ENCODE measurements at regions not wholly inside any gene's neighbourhood (a gene's known extent, or its start where the extent isn't known, plus 50 kb on each side); places are given as distances from the start of the nearest gene placed in this dataset.
"Not testable (repeated sequence)": the region's sequence is repeated elsewhere in the genome, so short reads cannot be mapped to it uniquely, and the experiment has no call there.

GRCh38 chr19:28540385-28540784 lies 672.6 kb downstream of the UQCRFS1 start:
- H3K27ac Mint-ChIP-seq; H3K27me3 Mint-ChIP-seq; H3K9me3 Mint-ChIP-seq; H3K36me3 Mint-ChIP-seq (ENCODE audit: low read depth); H3K4me1 Mint-ChIP-seq; DNase-seq; H3K4me3 Mint-ChIP-seq; intact Hi-C loops (cut with micrococcal nuclease): not testable (repeated sequence)

- no peak overlapping the region for H3K27ac Mint-ChIP-seq
- no peak for DNase-seq
- H3K4me3 Mint-ChIP-seq: no peak overlapping the region
- intact Hi-C loops (cut with micrococcal nuclease): no loop called here
- no peaks in the 10 kb centered on the region for H3K27me3 Mint-ChIP-seq
- no peaks in the 10 kb centered on the region for H3K36me3 Mint-ChIP-seq (ENCODE audit: low read depth)
- no peaks in the 10 kb centered on the region for H3K4me1 Mint-ChIP-seq
- H3K9me3 Mint-ChIP-seq: peaks cover 5% of the 10 kb centered on the region
Measured at GRCh38 chr19:28539759-28540158, 673.2 kb downstream of the UQCRFS1 start.

GRCh38 chr19:28538579-28538978 lies 674.4 kb downstream of the UQCRFS1 start:
- intact Hi-C loops (cut with micrococcal nuclease); H3K4me1 Mint-ChIP-seq; H3K27ac Mint-ChIP-seq; H3K4me3 Mint-ChIP-seq; H3K9me3 Mint-ChIP-seq; H3K36me3 Mint-ChIP-seq (ENCODE audit: low read depth); H3K27me3 Mint-ChIP-seq; DNase-seq: not testable (repeated sequence)

GRCh38 chr19:28537896-28538295 lies 675.1 kb downstream of the UQCRFS1 start:
- Mint-ChIP-seq H3K27ac (no peak overlapping the region), H3K9me3 (peaks cover 5% of the 10 kb centered on the region), H3K36me3 (ENCODE audit: low read depth) (no peaks in the 10 kb centered on the region), H3K4me3 (no peak overlapping the region), H3K27me3 (no peaks in the 10 kb centered on the region), H3K4me1 (no peaks in the 10 kb centered on the region)
- intact Hi-C loops (cut with micrococcal nuclease): no loop called here
- no peak for DNase-seq

- intact Hi-C loops (cut with micrococcal nuclease): no loop called here
- no peak overlapping the region for H3K4me3 Mint-ChIP-seq
Measured at GRCh38 chr19:28537079-28537478, 675.9 kb downstream of the UQCRFS1 start.

GRCh38 chr19:28535352-28535775 lies 677.6 kb downstream of the UQCRFS1 start:
- H3K9me3 Mint-ChIP-seq: peaks cover 5% of the 10 kb centered on the region

More at GRCh38 chr19:28537079-28537478, 675.9 kb downstream of the UQCRFS1 start:
- no peaks in the 10 kb centered on the region for H3K36me3 Mint-ChIP-seq (ENCODE audit: low read depth)
- H3K9me3 Mint-ChIP-seq: peaks cover 5% of the 10 kb centered on the region
- DNase-seq: no peak
- no peak overlapping the region for H3K27ac Mint-ChIP-seq
- no peaks in the 10 kb centered on the region for H3K27me3 Mint-ChIP-seq
- H3K4me1 Mint-ChIP-seq: no peaks in the 10 kb centered on the region

GRCh38 chr19:28534766-28535351 lies 678.1 kb downstream of the UQCRFS1 start:
- H3K27ac Mint-ChIP-seq: no peak overlapping the region
- no peaks in the 10 kb centered on the region for H3K4me1 Mint-ChIP-seq
- no peak overlapping the region for H3K4me3 Mint-ChIP-seq
- intact Hi-C loops (cut with micrococcal nuclease): no loop called here
- H3K9me3 Mint-ChIP-seq: peaks cover 5% of the 10 kb centered on the region
- DNase-seq: no peak
- no peaks in the 10 kb centered on the region for H3K36me3 Mint-ChIP-seq (ENCODE audit: low read depth)
- no peaks in the 10 kb centered on the region for H3K27me3 Mint-ChIP-seq

More at GRCh38 chr19:28535352-28535775, 677.6 kb downstream of the UQCRFS1 start:
- Mint-ChIP-seq H3K27ac (no peak overlapping the region), H3K4me1 (no peaks in the 10 kb centered on the region), H3K4me3 (no peak overlapping the region), H3K36me3 (ENCODE audit: low read depth) (no peaks in the 10 kb centered on the region), H3K27me3 (no peaks in the 10 kb centered on the region)
- peak; percentile 41 for DNase-seq
- intact Hi-C loops (cut with micrococcal nuclease): no loop called here

GRCh38 chr19:28532765-28533341 lies 680.1 kb downstream of the UQCRFS1 start:
- Mint-ChIP-seq H3K27ac (no peak overlapping the region), H3K4me1 (no peaks in the 10 kb centered on the region), H3K9me3 (peaks cover 5% of the 10 kb centered on the region), H3K4me3 (no peak overlapping the region), H3K36me3 (ENCODE audit: low read depth) (no peaks in the 10 kb centered on the region), H3K27me3 (no peaks in the 10 kb centered on the region)
- intact Hi-C loops (cut with micrococcal nuclease): no loop called here
- no peak for DNase-seq

GRCh38 chr19:28531979-28532378 lies 681.0 kb downstream of the UQCRFS1 start:
- H3K9me3 Mint-ChIP-seq: peaks cover 3% of the 10 kb centered on the region
- intact Hi-C loops (cut with micrococcal nuclease): no loop called here
- H3K27ac Mint-ChIP-seq: no peak overlapping the region
- H3K4me1 Mint-ChIP-seq: no peaks in the 10 kb centered on the region
- H3K4me3 Mint-ChIP-seq: no peak overlapping the region
- H3K36me3 Mint-ChIP-seq (ENCODE audit: low read depth): no peaks in the 10 kb centered on the region
- H3K27me3 Mint-ChIP-seq: no peaks in the 10 kb centered on the region
- no peak for DNase-seq

- H3K4me1 Mint-ChIP-seq: no peaks in the 10 kb centered on the region
- H3K27me3 Mint-ChIP-seq: no peaks in the 10 kb centered on the region
- intact Hi-C loops (cut with micrococcal nuclease): no loop called here
- no peaks in the 10 kb centered on the region for H3K36me3 Mint-ChIP-seq (ENCODE audit: low read depth)
- H3K9me3 Mint-ChIP-seq: peaks cover 3% of the 10 kb centered on the region
- no peak overlapping the region for H3K27ac Mint-ChIP-seq
- H3K4me3 Mint-ChIP-seq: no peak overlapping the region
- DNase-seq: no peak
Measured at GRCh38 chr19:28530406-28531035, 682.4 kb downstream of the UQCRFS1 start.

GRCh38 chr19:28526038-28526437 lies 686.9 kb downstream of the UQCRFS1 start:
- no peaks in the 10 kb centered on the region for H3K27me3 Mint-ChIP-seq
- H3K4me3 Mint-ChIP-seq: no peak overlapping the region
- H3K36me3 Mint-ChIP-seq (ENCODE audit: low read depth): no peaks in the 10 kb centered on the region
- H3K9me3 Mint-ChIP-seq: peaks cover 7% of the 10 kb centered on the region
- H3K27ac Mint-ChIP-seq: no peak overlapping the region
- DNase-seq: no peak
- intact Hi-C loops (cut with micrococcal nuclease): no loop called here
- no peaks in the 10 kb centered on the region for H3K4me1 Mint-ChIP-seq

GRCh38 chr19:28523619-28524018 lies 689.3 kb downstream of the UQCRFS1 start:
- Mint-ChIP-seq H3K36me3 (ENCODE audit: low read depth) (no peaks in the 10 kb centered on the region), H3K27me3 (no peaks in the 10 kb centered on the region), H3K9me3 (peaks cover 10% of the 10 kb centered on the region), H3K27ac (no peak overlapping the region), H3K4me1 (no peaks in the 10 kb centered on the region), H3K4me3 (no peak overlapping the region)
- intact Hi-C loops (cut with micrococcal nuclease): no loop called here
- peak; percentile 13 for DNase-seq

- intact Hi-C loops (cut with micrococcal nuclease): no loop called here
- H3K9me3 Mint-ChIP-seq: peaks cover 7% of the 10 kb centered on the region
- no peak overlapping the region for H3K27ac Mint-ChIP-seq
- H3K27me3 Mint-ChIP-seq: no peaks in the 10 kb centered on the region
- no peak overlapping the region for H3K4me3 Mint-ChIP-seq
- no peaks in the 10 kb centered on the region for H3K36me3 Mint-ChIP-seq (ENCODE audit: low read depth)
- H3K4me1 Mint-ChIP-seq: no peaks in the 10 kb centered on the region
- DNase-seq: no peak
Measured at GRCh38 chr19:28522545-28522922, 690.4 kb downstream of the UQCRFS1 start.

GRCh38 chr19:28521614-28522544 lies 691.1 kb downstream of the UQCRFS1 start:
- Mint-ChIP-seq H3K9me3 (peaks cover 7% of the 10 kb centered on the region), H3K27me3 (no peaks in the 10 kb centered on the region), H3K4me3 (no peak overlapping the region), H3K36me3 (ENCODE audit: low read depth) (no peaks in the 10 kb centered on the region), H3K4me1 (no peaks in the 10 kb centered on the region), H3K27ac (no peak overlapping the region)
- peak; percentile 38 for DNase-seq
- intact Hi-C loops (cut with micrococcal nuclease): no loop called here

All from activated CD4-positive, alpha-beta T cell treated with anti-CD3 and anti-CD28 coated beads, Interleukin-2, amount 10 ng/mL, durations not matched to agents 24 days and 14 days (primary cell).